Astrocyte (in vitro differentiated cells and primary cell): ENCODE measurements at regions not wholly inside any gene's neighbourhood (a gene's known extent, or its start where the extent isn't known, plus 50 kb on each side); places are given as distances from the start of the nearest gene placed in this dataset.

Experiments used
- CTCF ChIP-seq: IDR thresholded peaks from 2 replicates; pipeline ENCODE4 v1.5.1; 2011; ENCODE audit warnings: low read depth, mild to moderate bottlenecking, inconsistent platforms, low read length, moderate library complexity; ENCODE audit not compliant: insufficient read depth
- EZH2 ChIP-seq: IDR thresholded peaks from 2 replicates; pipeline ENCODE4 v1.6.1; 2012; ENCODE audit warnings: mild to moderate bottlenecking, low read length, inconsistent platforms; ENCODE audit not compliant: insufficient read depth

- TF ChIP-seq CTCF (no peak), EZH2 (no peak)
These were observed 98.3 kb upstream of the HDAC4 start for GRCh38 chr2:239498981-239499634.
